HCT116 (cell line): ENCODE measurements at regions not wholly inside any gene's neighbourhood (a gene's known extent, or its start where the extent isn't known, plus 50 kb on each side); places are given as distances from the start of the nearest gene placed in this dataset.
"Not testable (repeated sequence)": the region's sequence is repeated elsewhere in the genome, so short reads cannot be mapped to it uniquely, and the experiment has no call there.

Experiments used
- ATAC-seq: fragments of 200-7000 bp; cut with Tn5 transposase; 2 replicates; pipeline ENCODE4 v1.9.1; 2020; ENCODE audit warnings: mild to moderate bottlenecking, moderate library complexity
- BruUV-seq: library from RNA; stranded (reverse); fragments of 400-500 nt; replicated peaks from 2 replicates; lab custom pipeline; 2021; lab: Mats Ljungman, UMichigan
- CTCF ChIA-PET: fragments of 300-600 bp; sonication (Branson Sonifier 250); formaldehyde crosslinking; loops from one replicate; lab custom pipeline; 2021; ENCODE audit warnings: antibody characterized with exemption; lab: Charles Lee
- POLR2A ChIA-PET: fragments of 300-600, 350-600 bp; sonication (Branson Sonifier 250); formaldehyde crosslinking; loops from one replicate; lab custom pipeline; 2021; ENCODE audit warnings: antibody characterized with exemption; lab: Charles Lee
- RAD21 ChIA-PET, 2 experiments: fragments of 300-600 bp; sonication (Branson Sonifier 250); formaldehyde crosslinking; loops; one replicate each; lab custom pipeline; 2023; ENCODE audit warnings: low total read pairs in 2 of 2; ENCODE audit not compliant: uncharacterized antibody in 2 of 2, unreplicated experiment in 2 of 2, low non-redundant PET in 1 of 2; lab: Charles Lee
- DNase-seq: peaks from one replicate; pipeline ENCODE4 v3.0.0-alpha.2; 2010; ENCODE audit warnings: low read depth, low spot score
- H2AFZ ChIP-seq: fragments of 200-600 bp; shearing (Covaris generic), sonication (generic); 2 replicates; pipeline ENCODE4 v1.6.1; 2017; ENCODE audit warnings: low read depth, mixed run types, mixed read lengths, antibody characterized with exemption, low read length; ENCODE audit not compliant: poor library complexity, severe bottlenecking
- H3K27ac ChIP-seq: 2 replicates; pipeline ENCODE4 v1.5.1; 2012; ENCODE audit warnings: low read depth, low read length
- H3K27me3 ChIP-seq: fragments of 200-600 bp; sonication (generic); 2 replicates; pipeline ENCODE4 v1.6.1; 2016; ENCODE audit warnings: mixed run types, low read length, mixed read lengths; ENCODE audit not compliant: insufficient read depth
- H3K36me3 ChIP-seq, 2 experiments: fragments of 200-500 bp in 1 of 2; fragments of 200-600 bp in 1 of 2; sonication (Bioruptor generic) in 1 of 2; sonication (generic) in 1 of 2; 2 replicates each; pipeline versions ENCODE4 v1.5.1 to v1.6.1; 2014 to 2016; ENCODE audit warnings: low read length in 2 of 2, inconsistent platforms in 1 of 2, mixed read lengths in 1 of 2, mixed run types in 1 of 2; ENCODE audit not compliant: insufficient read depth in 2 of 2, control insufficient read depth in 1 of 2
- H3K4me1 ChIP-seq, 2 experiments: fragments of 200-600 bp in 1 of 2; sonication (generic) in 1 of 2; 2 replicates each; pipeline versions ENCODE4 v1.5.1 to v1.6.1; 2012 to 2017; ENCODE audit warnings: low read length in 2 of 2, inconsistent platforms in 1 of 2, mild to moderate bottlenecking in 1 of 2, mixed read lengths in 1 of 2, mixed run types in 1 of 2, moderate library complexity in 1 of 2; ENCODE audit not compliant: insufficient read depth in 2 of 2, control insufficient read depth in 1 of 2
- H3K4me2 ChIP-seq: fragments of 200-600 bp; sonication (generic); 2 replicates; pipeline ENCODE4 v1.6.1; 2017; ENCODE audit warnings: mixed run types, low read length, mixed read lengths
- H3K4me3 ChIP-seq, 2 experiments: fragments of 200-600 bp in 1 of 2; sonication (generic) in 1 of 2; replicated peaks in 1 of 2; 2 replicates each; pipeline ENCODE4 v1.5.1; 2011 to 2016; ENCODE audit warnings: low read length in 2 of 2, control low read depth in 1 of 2, low read depth in 1 of 2, mild to moderate bottlenecking in 1 of 2, mixed read lengths in 1 of 2, mixed run types in 1 of 2
- H3K79me2 ChIP-seq: fragments of 200-600 bp; sonication (generic); 2 replicates; pipeline ENCODE4 v1.6.1; 2017; ENCODE audit warnings: mild to moderate bottlenecking, mixed run types, low read length, moderate library complexity, mixed read lengths; ENCODE audit not compliant: insufficient read depth
- H3K9ac ChIP-seq: fragments of 200-600 bp; sonication (generic); 2 replicates; pipeline ENCODE4 v1.6.1; 2016; ENCODE audit warnings: low read length, mixed read lengths
- H3K9me2 ChIP-seq: fragments of 200-600 bp; sonication (generic), shearing (Covaris generic); 2 replicates; pipeline ENCODE4 v1.6.1; 2017; ENCODE audit warnings: mixed run types, mild to moderate bottlenecking, moderate library complexity; ENCODE audit not compliant: insufficient read depth
- H3K9me3 ChIP-seq, 2 experiments: fragments of 200-500 bp in 1 of 2; fragments of 200-600 bp in 1 of 2; sonication (Bioruptor generic) in 1 of 2; sonication (generic) in 1 of 2; 2 replicates each; pipeline ENCODE4 v1.6.1; 2014 to 2017; ENCODE audit warnings: low read length in 2 of 2, mixed read lengths in 2 of 2, inconsistent platforms in 1 of 2, low read depth in 1 of 2, mild to moderate bottlenecking in 1 of 2, mixed run types in 1 of 2, moderate library complexity in 1 of 2; ENCODE audit not compliant: control insufficient read depth in 1 of 2, insufficient read depth in 1 of 2
- H4K20me1 ChIP-seq: fragments of 200-600 bp; sonication (generic), shearing (Covaris generic); 2 replicates; pipeline ENCODE4 v1.6.1; 2017; ENCODE audit warnings: mixed run types, mild to moderate bottlenecking, moderate library complexity; ENCODE audit not compliant: insufficient read depth
- ATF3 ChIP-seq: IDR thresholded peaks from 2 replicates; pipeline ENCODE4 v1.6.1; 2012
- CBX3 ChIP-seq: IDR thresholded peaks from 2 replicates; pipeline ENCODE4 v1.6.1; 2012; ENCODE audit warnings: low read depth
- CEBPB ChIP-seq: IDR thresholded peaks from 2 replicates; pipeline ENCODE4 v1.6.1; 2012; ENCODE audit warnings: low read depth
- EGR1 ChIP-seq: IDR thresholded peaks from 2 replicates; pipeline ENCODE4 v1.6.1; 2012; ENCODE audit warnings: low read depth
- ELF1 ChIP-seq: IDR thresholded peaks from 2 replicates; pipeline ENCODE4 v1.6.1; 2012; ENCODE audit warnings: low read depth, borderline replicate concordance
- EZH2 ChIP-seq: fragments of 200-600 bp; sonication (generic); IDR thresholded peaks from 2 replicates; pipeline ENCODE4 v1.6.1; 2017; ENCODE audit warnings: antibody characterized with exemption, mixed run types
- EZH2phosphoT487 ChIP-seq: fragments of 200-600 bp; IDR thresholded peaks from 2 replicates; pipeline ENCODE4 v1.6.1; 2018; ENCODE audit warnings: antibody characterized with exemption, borderline replicate concordance
- JUND ChIP-seq: IDR thresholded peaks from 2 replicates; pipeline ENCODE4 v1.6.1; 2012
- POLR2A ChIP-seq: IDR thresholded peaks from 2 replicates; pipeline ENCODE4 v1.7.0; 2011; ENCODE audit warnings: borderline replicate concordance; ENCODE audit not compliant: insufficient read depth, insufficient read length; ENCODE audit errors: extremely low read depth
- RAD21 ChIP-seq: IDR thresholded peaks from 2 replicates; pipeline ENCODE4 v1.6.1; 2012; ENCODE audit warnings: low read depth, mild to moderate bottlenecking
- REST ChIP-seq: IDR thresholded peaks from 2 replicates; pipeline ENCODE4 v1.6.1; 2012; ENCODE audit warnings: low read depth
- SIN3A ChIP-seq: IDR thresholded peaks from 2 replicates; pipeline ENCODE4 v1.6.1; 2012; ENCODE audit warnings: low read depth
- SRF ChIP-seq: IDR thresholded peaks from 2 replicates; pipeline ENCODE4 v1.6.1; 2012; ENCODE audit warnings: low read depth
- ZFX ChIP-seq: fragments of 450-650 bp; IDR thresholded peaks from 2 replicates; pipeline ENCODE4 v1.6.1; 2017
- ZNF274 ChIP-seq: fragments of 200-500 bp; sonication (Bioruptor generic); IDR thresholded peaks from 2 replicates; pipeline ENCODE4 v1.6.1; 2014; ENCODE audit warnings: mild to moderate bottlenecking, low read depth, low read length, inconsistent platforms
- intact Hi-C: fragments of 100-400 bp; cut with micrococcal nuclease; formaldehyde crosslinking; loops from 2 replicates; pipeline ENCODE4 v1.10.0; 2022

GRCh38 chr6:21791581-21791980, 198.0 kb downstream of the SOX4 start:
- DNase-seq (no peak), ATAC-seq (no peak)
- Histone ChIP-seq H3K36me3 (no peaks in the 10 kb centered on the region), H4K20me1 (no peaks in the 10 kb centered on the region), H2AFZ (no peak overlapping the region), H3K27ac (no peak overlapping the region), H3K27me3 (no peaks in the 10 kb centered on the region), H3K9me2 (no peaks in the 10 kb centered on the region), H3K9me3 (no peaks in the 10 kb centered on the region), H3K4me2 (no peak overlapping the region), H3K79me2 (no peaks in the 10 kb centered on the region), H3K4me1 (no peaks in the 10 kb centered on the region), H3K9ac (no peak overlapping the region), H3K4me3 (no peak overlapping the region)
- ChIA-PET POLR2A (interaction anchor here (0.5 kb wide), 1 partner anchor 16 kb away, joined by 3 read pairs; no protein-coding TSS in a partner anchor), RAD21 (no interaction called here), CTCF (no interaction called here)
- intact Hi-C loops: no loop called here
- BruUV-seq: no TSS peak
- TF ChIP-seq ZNF274 (no peak), ELF1 (no peak), EZH2phosphoT487 (no peak)

GRCh38 chr6:21792177-21792576, 198.6 kb downstream of the SOX4 start:
- Histone ChIP-seq H3K79me2 (no peaks in the 10 kb centered on the region), H3K9me3 (no peaks in the 10 kb centered on the region), H3K4me2 (no peak overlapping the region), H3K9me2 (no peaks in the 10 kb centered on the region), H4K20me1 (no peaks in the 10 kb centered on the region), H3K36me3 (no peaks in the 10 kb centered on the region), H3K27ac (no peak overlapping the region), H3K4me3 (no peak overlapping the region), H3K27me3 (no peaks in the 10 kb centered on the region), H3K4me1 (no peaks in the 10 kb centered on the region), H2AFZ (no peak overlapping the region), H3K9ac (no peak overlapping the region)
- ChIA-PET POLR2A (interaction anchor here (0.5 kb wide), 1 partner anchor 16 kb away, joined by 3 read pairs; no protein-coding TSS in a partner anchor), CTCF (no interaction called here), RAD21 (no interaction called here)
- BruUV-seq: no TSS peak
- no peak for TF ChIP-seq ELF1
- no peak for TF ChIP-seq RAD21
- TF ChIP-seq SRF: no peak
- TF ChIP-seq POLR2A: no peak
- TF ChIP-seq EGR1: no peak
- no peak for TF ChIP-seq CEBPB
- no peak for TF ChIP-seq ZNF274
- no peak for TF ChIP-seq SIN3A
- TF ChIP-seq EZH2: no peak
- TF ChIP-seq JUND: no peak
- no peak for TF ChIP-seq ZFX
- no peak for TF ChIP-seq ATF3
- TF ChIP-seq CBX3: no peak
- no peak for TF ChIP-seq REST
- intact Hi-C loops: no loop called here
- ATAC-seq (no peak), DNase-seq (no peak)

GRCh38 chr6:21796979-21797378, 203.4 kb downstream of the SOX4 start:
- H3K27me3 ChIP-seq, H3K9ac ChIP-seq, H3K27ac ChIP-seq, POLR2A ChIA-PET, H3K4me1 ChIP-seq, BruUV-seq, CTCF ChIA-PET, ATAC-seq, RAD21 ChIA-PET, H3K4me2 ChIP-seq, H3K4me3 ChIP-seq, H3K79me2 ChIP-seq, H2AFZ ChIP-seq, intact Hi-C loops, H3K9me3 ChIP-seq, DNase-seq, H3K9me2 ChIP-seq, H4K20me1 ChIP-seq, H3K36me3 ChIP-seq: not testable (repeated sequence)
